Natural killer cell (primary cell): ENCODE measurements at regions not wholly inside any gene's neighbourhood (a gene's known extent, or its start where the extent isn't known, plus 50 kb on each side); places are given as distances from the start of the nearest gene placed in this dataset.

ENCODE experiments used
- ATAC-seq, 3 donors: fragments of 150-1000 bp in 2 of 3; fragments of 200-7000 bp in 1 of 3; cut with Tn5 transposase; 1 replicate in 1 of 3; 2 replicates in 2 of 3; pipeline ENCODE4 v1.10.0; 2021; ENCODE audit warnings: mild to moderate bottlenecking in 2 of 3, moderate library complexity in 2 of 3
- DNase-seq, 2 donors: peaks; one replicate each; pipeline versions ENCODE4 v3.0.0 to v3.0.0-alpha.2; 2013 to 2021; ENCODE audit warnings: mixed read lengths in 1 of 2
- H3K27ac ChIP-seq: one replicate; pipeline ENCODE4 v1.5.1; 2013; ENCODE audit warnings: mild to moderate bottlenecking, low read length
- H3K27me3 ChIP-seq: one replicate; pipeline ENCODE4 v1.6.1; 2013; ENCODE audit warnings: low read length; ENCODE audit not compliant: control insufficient read depth, insufficient read depth
- H3K36me3 ChIP-seq: one replicate; pipeline ENCODE4 v1.6.1; 2013; ENCODE audit warnings: low read length; ENCODE audit not compliant: control insufficient read depth, insufficient read depth
- H3K4me1 ChIP-seq: one replicate; pipeline ENCODE4 v1.6.1; 2013; ENCODE audit warnings: low read length; ENCODE audit not compliant: control insufficient read depth, insufficient read depth
- H3K4me3 ChIP-seq: one replicate; pipeline ENCODE4 v1.5.1; 2013; ENCODE audit warnings: low read length
- H3K9me3 ChIP-seq: one replicate; pipeline ENCODE4 v1.6.1; 2013; ENCODE audit warnings: low read length; ENCODE audit not compliant: control insufficient read depth, insufficient read depth
- H3K27ac Mint-ChIP-seq, 2 donors: one replicate each; pipeline ENCODE4 v1.8.0; 2022; ENCODE audit warnings: mild to moderate bottlenecking in 2 of 2, mixed read lengths in 2 of 2, moderate library complexity in 1 of 2
- H3K27me3 Mint-ChIP-seq, 2 donors: one replicate each; pipeline ENCODE4 v1.8.0; 2022; ENCODE audit warnings: low read depth in 2 of 2, mixed read lengths in 2 of 2
- H3K36me3 Mint-ChIP-seq: one replicate; pipeline ENCODE4 v1.8.0; 2022; ENCODE audit warnings: mixed read lengths
- H3K4me1 Mint-ChIP-seq, 2 donors: one replicate each; pipeline ENCODE4 v1.8.0; 2022; ENCODE audit warnings: mixed read lengths in 2 of 2
- H3K4me3 Mint-ChIP-seq: one replicate; pipeline ENCODE4 v1.8.0; 2022; ENCODE audit warnings: mild to moderate bottlenecking, moderate library complexity, mixed read lengths
- H3K9me3 Mint-ChIP-seq, 2 donors: one replicate each; pipeline ENCODE4 v1.8.0; 2022; ENCODE audit warnings: mixed read lengths in 2 of 2
- CTCF ChIP-seq: fragments of 200-600 bp; IDR thresholded peaks from one replicate; pipeline ENCODE4 v1.8.0; 2022; ENCODE audit warnings: antibody characterized with exemption
- WGBS: methylation state at CpG from one replicate; pipeline ENCODE4 v1.1.7; 2013; ENCODE audit warnings: missing lambda C conversion rate; ENCODE audit not compliant: insufficient coverage; 5-methylcytosine and 5-hydroxymethylcytosine counted together
- intact Hi-C: fragments of 100-400 bp; cut with micrococcal nuclease; formaldehyde crosslinking; loops from one replicate; pipeline ENCODE4 v1.14.2; 2022

- H3K4me1 Mint-ChIP-seq: no peaks in the 10 kb centered on the region
- H3K4me3 ChIP-seq: no peak overlapping the region
- peaks cover 7 to 14% of the 10 kb centered on the region in 2 donors for H3K27me3 Mint-ChIP-seq
- DNase-seq (no peak), ATAC-seq (no peak)
- no peaks in the 10 kb centered on the region for H3K9me3 ChIP-seq
- H3K27ac Mint-ChIP-seq: no peak overlapping the region
- WGBS: 82% methylated on average over 2 of the region's 3 CpGs
- H3K27ac ChIP-seq: no peak overlapping the region
- no peaks in the 10 kb centered on the region for H3K9me3 Mint-ChIP-seq
- no peaks in the 10 kb centered on the region for H3K36me3 ChIP-seq
- H3K4me3 Mint-ChIP-seq: no peak overlapping the region
- TF ChIP-seq CTCF: no peak
- H3K4me1 ChIP-seq: no peaks in the 10 kb centered on the region
- H3K36me3 Mint-ChIP-seq: no peaks in the 10 kb centered on the region
- intact Hi-C loops: no loop called here
- no peaks in the 10 kb centered on the region for H3K27me3 ChIP-seq
Observed at GRCh38 chr1:30534551-30534940, 188.8 kb downstream of the MATN1 start.

GRCh38 chr1:30533796-30534550, 189.4 kb downstream of the MATN1 start:
- no peaks in the 10 kb centered on the region for H3K27me3 ChIP-seq
- intact Hi-C loops: no loop called here
- H3K4me1 ChIP-seq: no peaks in the 10 kb centered on the region
- H3K4me1 Mint-ChIP-seq: no peaks in the 10 kb centered on the region
- WGBS: 75% methylated on average over 6 of the region's 6 CpGs
- no peak overlapping the region for H3K27ac ChIP-seq
- H3K36me3 ChIP-seq: no peaks in the 10 kb centered on the region
- no peaks in the 10 kb centered on the region for H3K36me3 Mint-ChIP-seq
- no peak for DNase-seq
- no peak overlapping the region for H3K4me3 Mint-ChIP-seq
- no peak overlapping the region for H3K4me3 ChIP-seq
- no peaks in the 10 kb centered on the region for H3K9me3 Mint-ChIP-seq
- H3K9me3 ChIP-seq: no peaks in the 10 kb centered on the region
- no peak overlapping the region for H3K27ac Mint-ChIP-seq
- peaks cover 7 to 14% of the 10 kb centered on the region in 2 donors for H3K27me3 Mint-ChIP-seq
- no peak for TF ChIP-seq CTCF
- no peak for ATAC-seq

GRCh38 chr1:30533141-30533540, 190.2 kb downstream of the MATN1 start:
- H3K9me3 Mint-ChIP-seq: no peaks in the 10 kb centered on the region
- intact Hi-C loops: no loop called here
- no peak overlapping the region for H3K27ac ChIP-seq
- H3K27me3 Mint-ChIP-seq: peaks cover 7 to 14% of the 10 kb centered on the region in 2 donors
- H3K27ac Mint-ChIP-seq: no peak overlapping the region
- H3K9me3 ChIP-seq: no peaks in the 10 kb centered on the region
- no peaks in the 10 kb centered on the region for H3K36me3 ChIP-seq
- no peaks in the 10 kb centered on the region for H3K36me3 Mint-ChIP-seq
- H3K4me1 Mint-ChIP-seq: no peaks in the 10 kb centered on the region
- ATAC-seq (no peak), DNase-seq (no peak)
- WGBS: 66% methylated on average over 3 of the region's 3 CpGs
- H3K4me3 ChIP-seq: no peak overlapping the region
- no peak overlapping the region for H3K4me3 Mint-ChIP-seq
- no peaks in the 10 kb centered on the region for H3K4me1 ChIP-seq
- no peaks in the 10 kb centered on the region for H3K27me3 ChIP-seq
- TF ChIP-seq CTCF: no peak

GRCh38 chr1:30532621-30533020, 190.8 kb downstream of the MATN1 start:
- no peaks in the 10 kb centered on the region for H3K9me3 ChIP-seq
- no peak for TF ChIP-seq CTCF
- no peaks in the 10 kb centered on the region for H3K36me3 Mint-ChIP-seq
- no peaks in the 10 kb centered on the region for H3K27me3 ChIP-seq
- H3K27ac Mint-ChIP-seq: no peak overlapping the region
- no peak overlapping the region for H3K4me3 Mint-ChIP-seq
- H3K9me3 Mint-ChIP-seq: no peaks in the 10 kb centered on the region
- ATAC-seq (no peak), DNase-seq (no peak)
- H3K4me1 ChIP-seq: no peaks in the 10 kb centered on the region
- no peaks in the 10 kb centered on the region for H3K36me3 ChIP-seq
- no peak overlapping the region for H3K4me3 ChIP-seq
- 58% methylated on average over 3 of the region's 3 CpGs for WGBS
- H3K27ac ChIP-seq: no peak overlapping the region
- H3K4me1 Mint-ChIP-seq: no peaks in the 10 kb centered on the region
- H3K27me3 Mint-ChIP-seq: peaks cover 7 to 17% of the 10 kb centered on the region in 2 donors
- intact Hi-C loops: no loop called here
